GM21390 (cell line): ENCODE measurements at regions not wholly inside any gene's neighbourhood (a gene's known extent, or its start where the extent isn't known, plus 50 kb on each side); places are given as distances from the start of the nearest gene placed in this dataset.

Experiments used
- ATAC-seq: cut with Tn5 transposase; IDR thresholded peaks from one replicate; pipeline ENCODE4 v1.9.1; 2021; ENCODE audit not compliant: unreplicated experiment

- ATAC-seq = no peak
Measured at GRCh38 chr4:152269448-152270191, 266.3 kb downstream of the FBXW7 start.

GRCh38 chr4:152267811-152268210 lies 268.1 kb downstream of the FBXW7 start:
- ATAC-seq = no peak

- ATAC-seq = no peak
Measured at GRCh38 chr4:152266831-152267480, 268.9 kb downstream of the FBXW7 start.

- ATAC-seq = no peak
Measured at GRCh38 chr4:152265149-152265621, 270.7 kb downstream of the FBXW7 start.

GRCh38 chr4:152264106-152264505 lies 271.8 kb downstream of the FBXW7 start:
- ATAC-seq = no peak

- no peak for ATAC-seq
Measured at GRCh38 chr4:152259866-152260265, 276.0 kb downstream of the FBXW7 start.

- no peak for ATAC-seq
Measured at GRCh38 chr4:152258804-152259708, 276.8 kb downstream of the FBXW7 start.

GRCh38 chr4:152258391-152258790 lies 277.5 kb downstream of the FBXW7 start:
- ATAC-seq = no peak

- ATAC-seq = no peak
Measured at GRCh38 chr4:152257601-152258066, 278.3 kb downstream of the FBXW7 start.

- ATAC-seq = no peak
Measured at GRCh38 chr4:152256996-152257395, 278.9 kb downstream of the FBXW7 start.

GRCh38 chr4:152255437-152255836 lies 280.5 kb downstream of the FBXW7 start:
- ATAC-seq = peak; percentile 93

GRCh38 chr4:152248347-152248746 lies 287.5 kb downstream of the FBXW7 start:
- ATAC-seq = no peak

GRCh38 chr4:152247271-152247975 lies 288.5 kb downstream of the FBXW7 start:
- no peak for ATAC-seq

GRCh38 chr4:152246659-152247058 lies 289.2 kb downstream of the FBXW7 start:
- ATAC-seq = no peak

GRCh38 chr4:152245680-152246079 lies 290.2 kb downstream of the FBXW7 start:
- no peak for ATAC-seq

GRCh38 chr4:152244659-152245058 lies 291.2 kb downstream of the FBXW7 start:
- no peak for ATAC-seq

- no peak for ATAC-seq
Measured at GRCh38 chr4:152243896-152244595, 291.8 kb downstream of the FBXW7 start.

- ATAC-seq = no peak
Measured at GRCh38 chr4:152243206-152243605, 292.7 kb downstream of the FBXW7 start.

- ATAC-seq = no peak
Measured at GRCh38 chr4:152240232-152240631, 295.7 kb downstream of the FBXW7 start.

GRCh38 chr4:152239216-152239615 lies 296.7 kb downstream of the FBXW7 start:
- no peak for ATAC-seq
